ENCODE measurements at regions not wholly inside any gene's neighbourhood (a gene's known extent, or its start where the extent isn't known, plus 50 kb on each side); places are given as distances from the start of the nearest gene placed in this dataset.
"Not testable (repeated sequence)": the region's sequence is repeated elsewhere in the genome, so short reads cannot be mapped to it uniquely, and the experiment has no call there.

DNA sequence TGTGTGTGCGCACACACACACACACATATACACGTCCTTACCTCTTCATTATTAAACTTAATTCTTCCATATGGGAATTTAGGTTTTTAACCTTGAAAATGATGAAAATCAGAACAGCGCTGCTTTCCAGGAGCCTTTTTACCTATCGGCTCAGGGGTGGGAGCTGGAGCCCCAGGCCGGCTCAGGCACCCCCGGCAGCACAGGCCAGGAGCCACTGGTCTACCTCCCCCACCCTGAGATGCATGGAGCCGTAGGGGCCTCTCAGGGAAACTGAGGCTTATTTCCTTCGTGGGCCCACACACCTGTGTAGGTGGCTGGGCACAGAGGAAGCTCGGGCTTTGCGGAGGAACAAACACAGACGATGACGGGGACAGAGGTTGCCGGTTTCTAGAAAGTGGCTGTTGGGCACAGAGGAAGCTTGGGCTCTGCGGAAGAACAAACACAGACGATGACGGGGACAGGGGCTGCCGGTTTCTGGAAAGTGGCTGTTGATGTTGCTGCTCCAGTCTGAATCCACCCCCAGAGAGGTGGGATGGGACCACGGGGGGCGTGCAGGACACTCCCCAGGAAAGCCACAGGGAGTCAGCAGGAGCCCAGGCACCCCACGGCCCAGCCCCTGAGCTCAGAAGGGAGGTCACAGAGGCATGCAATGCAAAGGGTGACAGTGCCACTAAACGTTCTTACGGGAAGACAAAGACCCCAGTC lies 149.4 kb downstream of the BRD1 start:
- DNase-seq (ENCODE audit: insufficient read length, low spot score) (no peak), FAIRE-seq (no peak)

- DNase-seq (ENCODE audit: insufficient read length, low spot score) (no peak), FAIRE-seq (no peak)
Measured at GRCh38 chr22:49677495-49677889, 150.2 kb downstream of the BRD1 start.

GRCh38 chr22:49676783-49677494 lies 150.7 kb downstream of the BRD1 start:
- DNase-seq (ENCODE audit: insufficient read length, low spot score) = no peak

GRCh38 chr22:49676230-49676629 lies 151.4 kb downstream of the BRD1 start:
- FAIRE-seq (no peak), DNase-seq (ENCODE audit: insufficient read length, low spot score) (no peak)

More at GRCh38 chr22:49676783-49677494, 150.7 kb downstream of the BRD1 start:
- FAIRE-seq = no peak

- DNase-seq (ENCODE audit: insufficient read length, low spot score) (no peak), FAIRE-seq (no peak)
Measured at GRCh38 chr22:49674479-49675050, 153.1 kb downstream of the BRD1 start.

- DNase-seq (ENCODE audit: insufficient read length, low spot score) (no peak), FAIRE-seq (no peak)
Measured at GRCh38 chr22:49673048-49673447, 154.6 kb downstream of the BRD1 start.

DNA sequence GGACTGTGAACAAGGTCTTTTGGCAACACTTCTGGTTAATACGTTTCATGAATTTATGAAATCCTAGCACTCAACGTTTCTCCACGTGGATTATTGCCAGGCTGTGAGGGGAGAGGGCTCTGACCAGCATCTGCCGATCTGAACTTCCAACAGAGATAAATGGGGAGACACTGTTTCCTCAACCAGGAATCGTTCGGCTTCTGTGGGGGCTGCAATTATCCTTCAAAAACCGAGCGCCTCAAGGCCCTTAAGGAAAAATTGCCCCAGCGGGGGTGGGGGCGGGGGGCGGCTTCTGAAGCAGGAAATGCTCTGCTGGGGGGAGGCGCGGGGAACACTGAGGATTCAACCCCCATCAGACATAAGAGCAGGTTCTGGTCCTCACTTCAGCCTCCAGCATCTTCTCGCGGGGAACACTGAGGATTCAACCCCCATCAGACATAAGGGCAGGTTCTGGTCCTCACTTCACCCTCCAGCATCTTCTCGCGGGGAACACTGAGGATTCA lies 155.6 kb downstream of the BRD1 start:
- no peak for DNase-seq (ENCODE audit: insufficient read length, low spot score)
- no peak for FAIRE-seq

DNA sequence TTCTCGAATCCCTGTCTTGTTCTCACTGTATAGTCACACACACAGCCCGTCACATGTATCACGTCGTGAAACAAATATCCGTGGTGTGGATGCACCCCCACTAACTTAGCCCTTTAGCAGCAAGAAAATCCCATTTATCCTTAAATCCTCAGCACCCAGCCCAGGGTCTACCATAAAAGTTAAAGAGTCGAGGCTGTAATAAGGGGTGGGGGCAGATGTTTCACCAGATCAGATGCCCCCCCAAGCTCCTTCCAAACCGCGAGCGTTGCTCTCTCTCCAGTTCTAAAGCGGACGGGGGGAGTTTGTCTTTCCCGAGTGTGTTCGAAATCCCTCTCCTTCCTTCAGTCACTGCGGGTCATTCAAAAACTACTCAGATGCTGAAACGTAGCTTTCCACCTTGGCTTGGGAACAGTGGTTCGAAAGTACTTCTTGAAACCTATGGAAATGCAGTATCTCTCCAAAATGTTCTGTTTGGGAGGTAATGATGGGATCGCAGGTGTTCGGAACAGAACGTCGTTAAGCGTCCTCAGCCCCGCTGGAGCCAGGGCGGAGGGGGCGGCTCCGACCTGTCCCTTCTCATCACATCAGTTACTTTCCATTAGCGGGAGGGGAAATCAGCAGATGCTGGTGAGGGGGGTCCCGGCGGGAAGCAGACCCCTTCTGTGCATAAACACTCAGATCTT lies 156.2 kb downstream of the BRD1 start:
- no peak for FAIRE-seq
- no peak for DNase-seq (ENCODE audit: insufficient read length, low spot score)

DNA sequence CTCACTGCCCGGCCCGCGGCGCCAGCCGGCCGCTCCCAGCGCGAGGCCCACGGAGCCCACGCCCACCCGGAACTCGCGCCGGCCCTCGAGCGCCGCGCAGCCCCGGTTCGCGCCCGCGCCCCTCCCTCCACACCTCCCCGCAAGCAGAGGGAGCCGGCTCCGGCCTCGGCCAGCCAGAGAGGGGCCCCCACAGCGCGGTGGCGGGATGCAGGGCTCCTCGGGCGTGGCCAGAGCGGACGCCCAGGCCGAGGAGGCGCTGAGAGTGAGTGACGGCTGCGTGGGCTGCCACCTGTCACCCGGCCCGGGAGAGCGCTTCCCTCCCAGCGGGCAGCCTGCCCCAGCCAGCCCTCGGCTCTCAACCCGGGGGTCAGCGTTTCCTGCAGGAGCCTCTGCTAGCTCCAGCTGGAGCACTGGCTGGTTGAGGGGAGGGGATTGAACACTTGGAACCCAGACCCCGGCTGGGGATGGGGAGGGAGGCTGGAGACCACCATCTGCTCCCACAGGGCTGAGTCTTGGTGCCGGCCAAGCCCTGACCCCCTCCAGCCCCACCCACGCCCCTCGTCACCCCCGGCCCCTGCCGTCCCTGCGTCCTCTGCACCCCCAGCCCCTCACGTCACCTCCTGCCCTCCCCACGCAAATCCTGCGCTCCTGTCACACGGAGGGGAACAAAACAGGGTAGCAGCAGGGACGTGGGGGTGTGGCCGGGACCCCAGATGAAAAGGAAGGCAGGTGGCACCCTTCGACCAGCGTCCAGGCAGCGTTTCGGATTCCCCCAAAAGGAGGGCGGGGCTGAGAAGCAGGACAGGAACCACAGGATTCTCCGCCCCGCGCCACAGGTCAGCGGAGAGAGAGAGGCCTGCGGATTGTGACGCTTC lies 157.0 kb downstream of the BRD1 start:
- DNase-seq (ENCODE audit: insufficient read length, low spot score) (no peak), FAIRE-seq (no peak)

GRCh38 chr22:49669969-49670455 lies 157.7 kb downstream of the BRD1 start:
- FAIRE-seq; DNase-seq (ENCODE audit: insufficient read length, low spot score): not testable (repeated sequence)

- DNase-seq (ENCODE audit: insufficient read length, low spot score); FAIRE-seq: not testable (repeated sequence)
Measured at GRCh38 chr22:49669427-49669968, 158.2 kb downstream of the BRD1 start.

GRCh38 chr22:49668402-49668801 lies 159.3 kb downstream of the BRD1 start:
- no peak for FAIRE-seq
- no peak for DNase-seq (ENCODE audit: insufficient read length, low spot score)

DNA sequence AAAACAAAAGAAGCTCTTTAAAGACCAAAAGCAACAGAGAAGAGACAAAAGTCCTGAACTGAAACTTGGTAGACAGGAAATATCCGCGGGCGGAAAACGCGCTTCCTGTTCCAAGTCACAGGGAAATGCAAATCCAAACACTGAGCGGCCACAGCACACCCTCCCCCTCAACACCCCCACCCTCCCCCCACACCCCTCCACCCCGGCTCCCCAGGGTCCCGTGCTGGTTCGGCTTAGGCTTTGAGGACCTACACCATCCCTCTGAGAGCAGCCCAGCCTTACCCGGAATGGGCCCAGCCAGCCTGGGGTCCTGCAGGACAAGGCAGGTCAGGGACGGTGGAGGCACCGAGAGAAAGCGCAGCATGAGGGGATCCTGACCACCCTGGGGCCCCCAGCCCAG lies 160.4 kb downstream of the BRD1 start:
- FAIRE-seq = no peak
- DNase-seq (ENCODE audit: insufficient read length, low spot score) = no peak

DNA sequence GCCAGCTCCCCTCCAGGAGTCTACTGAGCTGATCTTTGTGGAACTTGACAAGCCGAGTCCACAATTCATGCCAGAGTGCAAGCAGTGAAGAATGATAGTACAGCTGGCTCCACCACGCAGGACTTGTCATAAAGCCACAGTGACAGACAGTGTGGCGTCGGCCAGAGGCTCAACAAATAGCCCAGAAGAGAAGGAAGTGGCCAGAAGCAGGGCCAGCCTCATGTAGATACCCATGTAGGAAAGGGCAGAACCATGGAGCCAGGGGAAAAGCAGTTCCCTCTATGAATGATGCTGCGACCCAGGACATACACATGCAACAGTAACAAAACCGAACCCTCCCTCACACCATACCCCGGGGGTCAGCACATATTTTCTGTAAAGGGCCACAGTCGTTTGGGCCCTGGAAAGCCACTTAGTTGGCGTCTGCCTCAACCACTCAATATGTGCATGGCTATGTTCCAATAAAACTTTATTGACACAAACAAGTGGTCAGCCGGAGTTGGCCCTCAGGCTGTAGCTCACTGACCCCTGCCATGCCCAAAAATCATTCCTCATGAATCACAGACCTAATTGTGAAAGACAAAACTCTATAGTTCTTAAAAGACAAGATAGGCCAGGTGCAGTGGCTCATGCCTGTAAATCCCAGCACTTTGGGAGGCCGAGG lies 161.4 kb downstream of the BRD1 start:
- FAIRE-seq = no peak
- no peak for DNase-seq (ENCODE audit: insufficient read length, low spot score)

GRCh38 chr22:49664891-49665290 lies 162.8 kb downstream of the BRD1 start:
- FAIRE-seq = no peak
- DNase-seq (ENCODE audit: insufficient read length, low spot score) = no peak

GRCh38 chr22:49664371-49664881 lies 163.2 kb downstream of the BRD1 start:
- DNase-seq (ENCODE audit: insufficient read length, low spot score) = no peak
- no peak for FAIRE-seq

DNA sequence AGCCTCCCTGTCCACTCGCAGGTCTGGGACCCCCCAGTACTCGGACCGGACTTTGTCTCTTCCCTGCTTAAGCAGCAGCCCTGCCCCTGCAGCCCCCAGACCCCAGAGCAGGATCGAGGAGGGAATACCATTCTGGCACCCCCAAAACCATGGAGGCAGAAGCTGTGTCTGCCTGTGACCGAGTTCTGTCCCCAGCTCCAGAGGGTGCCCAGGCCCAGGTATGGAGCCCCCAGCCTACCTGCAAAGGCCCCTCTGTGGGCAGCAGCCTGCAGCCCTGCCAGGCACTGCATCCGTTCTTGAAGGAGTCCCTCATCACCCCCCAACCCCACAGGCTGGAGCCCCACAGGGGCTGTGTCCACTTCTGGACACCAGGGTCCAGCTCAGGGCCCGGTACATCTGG lies 163.8 kb downstream of the BRD1 start:
- no peak for FAIRE-seq

GRCh38 chr22:49663311-49663711 lies 164.4 kb downstream of the BRD1 start:
- DNase-seq (ENCODE audit: insufficient read length, low spot score) (no peak), FAIRE-seq (no peak)

More for the DNA sequence above, 163.8 kb downstream of the BRD1 start:
- DNase-seq (ENCODE audit: insufficient read length, low spot score) = no peak

DNA sequence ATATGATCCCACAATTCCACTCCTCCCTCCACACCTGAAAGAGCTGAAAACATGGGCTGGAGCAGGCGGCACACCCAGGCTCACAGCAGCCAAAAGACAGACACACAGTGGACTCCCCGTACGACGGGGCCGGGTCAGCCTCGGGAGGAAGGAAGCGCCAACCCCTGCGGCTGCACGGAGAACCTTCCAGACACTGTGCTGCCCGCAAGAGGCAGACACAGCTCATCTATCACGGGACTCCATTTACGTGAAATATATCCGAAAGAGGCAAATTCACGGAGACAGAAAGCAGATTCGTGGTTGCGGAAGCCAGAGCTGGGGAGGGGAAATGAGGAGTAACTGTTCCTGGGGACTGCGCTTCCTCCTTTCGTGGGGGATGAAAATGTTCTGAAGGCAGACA lies 165.0 kb downstream of the BRD1 start:
- no peak for FAIRE-seq
- no peak for DNase-seq (ENCODE audit: insufficient read length, low spot score)

All from HTR-8/SVneo (cell line).